Body of pancreas (tissue), 4 donors: ENCODE measurements at regions not wholly inside any gene's neighbourhood (a gene's known extent, or its start where the extent isn't known, plus 50 kb on each side); places are given as distances from the start of the nearest gene placed in this dataset.

ENCODE experiments used
- CTCF ChIP-seq, 7 experiments: fragments of 450-650 bp in 4 of 7; fragments of 200-600 bp in 3 of 7; sonication (generic) in 3 of 7; IDR thresholded peaks; one replicate each; pipeline ENCODE4 v1.5.1; 2016 to 2019; ENCODE audit warnings: antibody characterized with exemption in 7 of 7
- POLR2A ChIP-seq, 3 donors: fragments of 450-650 bp; IDR thresholded peaks; one replicate each; pipeline ENCODE4 v1.6.1; 2016; ENCODE audit warnings: antibody characterized with exemption in 3 of 3, mild to moderate bottlenecking in 2 of 3

- TF ChIP-seq POLR2A (IDR thresholded peaks at IDR 0.05) (no peak), CTCF (IDR thresholded peaks at IDR 0.05) (no peak)
These were observed 94.3 kb downstream of the ELAPOR2 start for GRCh38 chr7:86964973-86965726.
